Dedifferentiated amniotic fluid mesenchymal stem cell (primary cell): ENCODE measurements at regions not wholly inside any gene's neighbourhood (a gene's known extent, or its start where the extent isn't known, plus 50 kb on each side); places are given as distances from the start of the nearest gene placed in this dataset.
A peak's percentile ranks its signal among the peaks of the same experiment; 100 is the strongest.
"Not testable (repeated sequence)": the region's sequence is repeated elsewhere in the genome, so short reads cannot be mapped to it uniquely, and the experiment has no call there.

Experiments
- DNase-seq: peaks from one replicate; pipeline ENCODE4 v3.0.0-alpha.2; 2016; ENCODE audit errors: extremely low spot score

DNA sequence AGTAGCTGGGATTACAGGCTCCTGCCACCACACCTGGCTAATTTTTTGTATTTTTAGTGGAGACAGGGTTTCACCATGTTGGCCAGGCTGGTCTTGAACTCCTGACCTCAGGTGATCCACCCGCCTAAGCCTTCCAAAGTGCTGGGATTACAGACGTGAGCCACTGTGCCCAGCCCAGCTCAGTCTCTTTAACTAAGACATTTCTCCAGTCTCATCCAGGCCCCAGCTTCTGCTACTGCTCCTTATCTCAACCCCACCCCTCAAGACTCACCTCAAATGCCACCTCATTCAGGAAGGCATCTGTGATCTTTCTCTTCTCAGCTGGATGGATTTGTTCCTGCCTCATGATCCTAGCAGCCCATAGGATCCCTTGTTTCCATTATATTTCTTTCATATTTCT lies 85.9 kb upstream of the GRAMD1B start:
- not testable (repeated sequence) for DNase-seq

DNA sequence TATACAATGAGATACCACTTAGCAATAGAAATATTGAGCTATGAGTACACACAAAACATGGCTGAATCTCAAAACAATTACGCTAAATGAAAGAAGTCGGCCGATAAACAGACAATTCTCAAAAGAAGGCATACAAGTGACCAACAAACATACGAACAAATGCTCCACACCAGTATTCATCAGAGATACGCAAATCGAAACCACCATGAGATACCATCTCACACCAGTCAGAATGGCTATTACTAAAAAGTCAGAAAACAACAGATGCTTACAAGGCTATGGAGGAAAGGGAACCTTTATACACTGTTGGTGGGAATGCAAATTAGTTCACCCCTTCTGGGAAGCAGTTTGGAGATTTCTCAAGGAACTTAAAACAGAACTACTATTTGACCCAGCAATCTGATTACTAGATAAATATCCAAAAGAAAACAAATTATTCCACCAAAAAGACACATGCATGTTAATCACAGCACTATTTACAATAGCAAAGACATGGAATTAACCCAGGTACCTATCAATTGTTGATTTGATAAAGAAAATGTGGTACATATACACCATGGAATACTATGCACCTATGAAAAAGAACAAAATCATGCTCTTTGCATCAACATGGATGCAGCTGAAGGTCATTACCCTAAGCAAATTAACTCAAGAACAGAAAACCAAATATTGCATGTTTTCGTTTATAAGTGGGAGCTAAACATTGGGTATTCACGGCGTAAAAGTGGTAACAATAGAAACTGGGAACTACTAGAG lies 90.9 kb upstream of the GRAMD1B start:
- no peak for DNase-seq

DNA sequence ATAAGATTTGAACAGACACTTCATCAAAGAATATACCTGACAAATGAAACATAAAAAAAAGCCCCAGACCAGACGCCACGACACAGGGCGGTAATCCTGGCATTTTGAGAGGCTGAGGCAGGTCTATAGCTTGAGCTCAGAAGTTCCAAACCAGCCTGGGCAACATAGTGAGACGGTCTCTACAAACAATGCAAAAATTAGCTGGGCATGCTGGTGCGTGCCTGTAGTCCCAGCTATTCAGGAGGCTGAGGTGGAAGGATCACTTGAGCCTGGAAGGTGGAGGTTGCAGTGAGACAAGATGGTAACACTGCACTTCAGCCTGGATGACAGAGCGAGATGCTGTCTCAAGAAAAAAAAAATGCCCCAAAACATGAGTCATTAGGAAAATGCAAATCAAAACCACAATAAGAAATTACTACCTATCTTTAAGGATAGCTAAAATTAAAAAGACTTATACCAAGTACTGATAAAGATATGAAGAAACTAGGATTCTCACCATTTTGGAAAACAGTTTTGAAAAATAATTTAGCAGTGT lies 91.7 kb upstream of the GRAMD1B start:
- no peak for DNase-seq

DNA sequence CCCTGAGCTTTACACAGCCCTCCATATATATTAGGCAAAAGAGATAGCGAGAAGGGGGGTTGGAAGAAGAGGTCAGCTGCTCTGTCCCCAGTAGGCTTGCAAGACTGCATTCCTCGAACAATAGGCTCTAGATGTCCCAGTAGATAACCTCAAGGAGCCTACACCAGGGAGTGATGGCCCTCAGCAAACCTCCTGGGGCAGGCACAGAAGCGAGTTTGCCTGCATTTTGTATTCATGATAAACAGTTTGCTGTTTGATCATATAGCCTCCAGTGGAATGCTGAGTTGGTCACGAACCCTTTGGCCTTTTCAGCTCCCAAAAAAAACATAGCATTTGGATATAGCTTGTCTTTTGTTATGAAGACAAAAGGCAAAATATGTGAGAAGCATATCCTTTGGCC lies 95.1 kb upstream of the GRAMD1B start:
- DNase-seq, result no peak

DNA sequence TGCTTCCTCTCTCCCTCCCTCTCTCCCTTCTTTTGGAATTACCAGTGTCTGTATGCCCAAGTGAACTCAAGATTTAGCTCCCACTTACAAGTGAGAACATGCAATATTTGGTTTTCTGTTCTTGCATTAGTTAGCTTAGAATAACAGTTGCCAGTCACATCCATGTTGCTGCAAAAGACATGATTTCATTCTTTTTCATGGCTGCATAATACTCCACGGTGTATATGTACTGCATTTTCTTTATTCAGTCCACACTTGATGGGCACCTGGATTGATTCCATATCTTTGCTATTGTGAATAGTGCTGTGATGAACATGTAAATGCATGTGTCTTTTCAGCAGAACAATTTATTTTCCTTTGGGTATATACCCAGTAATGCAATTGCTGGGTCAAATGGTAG lies 97.5 kb upstream of the GRAMD1B start:
- DNase-seq, result not testable (repeated sequence)

DNA sequence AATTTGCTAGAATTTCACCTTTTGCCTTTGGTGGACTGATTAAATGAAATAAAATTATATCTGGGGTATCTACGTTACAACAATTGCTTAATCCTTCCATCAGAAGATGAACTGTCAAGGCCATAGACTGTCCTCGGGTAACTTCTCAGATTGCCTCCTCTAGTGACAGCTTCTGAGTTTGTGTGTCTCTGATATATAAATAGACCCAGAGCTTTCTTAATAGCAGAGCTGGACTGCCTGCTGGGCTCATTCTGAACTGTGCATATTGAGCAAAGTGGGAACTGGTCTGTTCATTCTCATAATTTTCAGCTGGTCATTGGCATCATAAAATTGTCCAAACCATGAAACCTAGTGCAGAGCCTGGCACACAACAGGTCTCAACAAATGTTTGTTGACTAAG lies 99.1 kb upstream of the GRAMD1B start:
- DNase-seq, result no peak

DNA sequence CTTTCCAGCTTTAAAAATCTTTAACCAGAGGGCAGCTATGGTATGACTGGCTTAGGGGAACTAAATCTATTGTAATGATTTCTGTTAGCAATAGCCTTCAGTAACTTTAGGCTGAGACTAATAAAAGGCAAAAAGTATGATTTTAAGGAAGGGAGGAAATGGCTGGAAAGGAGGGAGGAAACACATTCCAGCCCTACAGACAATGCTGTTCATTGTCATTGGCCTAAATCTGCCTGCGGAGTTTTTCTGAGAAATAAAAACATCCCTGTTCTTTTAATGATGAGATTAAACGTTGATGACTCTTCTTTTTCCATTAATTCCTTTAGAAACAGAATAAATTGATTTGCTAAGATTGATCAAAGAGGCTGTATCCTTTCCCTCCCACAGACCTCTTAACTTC lies 99.6 kb upstream of the GRAMD1B start:
- no peak for DNase-seq

DNA sequence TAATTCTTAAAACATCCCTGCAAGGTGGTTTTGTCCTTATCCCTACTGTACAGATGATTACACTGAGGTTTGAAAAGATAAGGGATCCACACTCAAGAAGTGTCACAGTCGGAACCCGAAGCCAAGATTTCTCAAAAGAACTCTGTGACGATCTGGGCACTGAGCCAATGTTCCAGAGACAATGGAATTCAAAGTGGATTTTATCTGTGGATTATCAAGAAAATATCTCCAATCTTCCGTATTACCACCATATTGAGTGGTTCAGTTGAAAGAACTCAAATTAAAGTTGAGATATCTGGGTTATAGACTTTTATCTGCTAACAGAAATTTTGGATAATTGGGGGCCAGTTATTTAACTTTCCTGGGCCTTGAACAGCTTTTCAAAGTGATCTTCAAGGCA lies 100.0 kb upstream of the GRAMD1B start:
- DNase-seq, result no peak

DNA sequence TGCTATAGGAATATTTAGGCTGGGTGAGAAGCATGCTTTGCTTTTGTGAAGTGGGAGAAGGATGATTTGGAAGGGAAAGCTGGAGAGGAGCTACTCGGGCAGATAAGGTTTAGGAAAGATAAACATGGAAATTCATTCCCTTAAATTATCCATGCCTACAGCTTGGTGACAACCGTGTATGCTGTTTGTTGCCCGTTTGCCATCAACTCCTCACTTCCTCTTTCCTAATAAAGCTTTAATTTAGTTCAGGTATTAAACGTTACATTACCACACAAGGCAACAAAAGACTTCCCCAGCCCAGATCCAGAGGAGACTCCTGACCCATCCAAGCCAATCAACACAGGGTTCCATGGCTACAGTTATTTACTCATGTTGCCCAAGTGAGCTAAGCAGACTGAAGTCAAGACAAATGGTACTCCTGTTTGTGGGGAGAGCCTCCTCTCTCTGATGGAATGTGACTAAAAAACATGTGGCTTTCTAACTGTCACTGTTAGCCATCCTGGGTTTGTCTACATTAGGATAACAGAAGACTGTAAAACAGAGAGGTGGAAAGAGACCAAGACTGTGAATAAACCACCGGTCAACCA lies 101.7 kb upstream of the GRAMD1B start:
- no peak for DNase-seq

DNA sequence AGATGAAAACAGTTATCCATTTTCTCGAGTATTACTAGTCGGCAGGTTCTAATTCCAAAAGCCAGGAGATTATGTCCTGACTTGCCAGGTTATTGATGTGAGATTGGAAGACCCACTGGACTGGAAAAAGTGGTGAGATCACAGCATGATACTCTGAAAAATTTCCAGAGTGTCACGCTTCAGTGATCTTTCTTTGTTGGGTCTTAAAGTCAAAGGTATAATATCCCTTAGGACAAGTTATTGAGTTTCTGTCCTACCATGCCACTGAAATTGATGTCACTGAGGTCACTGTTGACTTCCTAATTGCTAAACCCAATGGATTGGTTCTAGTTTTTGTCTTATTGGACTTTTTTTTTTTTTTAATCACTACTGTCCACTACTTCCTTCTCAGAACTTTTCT lies 104.5 kb upstream of the GRAMD1B start:
- no peak for DNase-seq

DNA sequence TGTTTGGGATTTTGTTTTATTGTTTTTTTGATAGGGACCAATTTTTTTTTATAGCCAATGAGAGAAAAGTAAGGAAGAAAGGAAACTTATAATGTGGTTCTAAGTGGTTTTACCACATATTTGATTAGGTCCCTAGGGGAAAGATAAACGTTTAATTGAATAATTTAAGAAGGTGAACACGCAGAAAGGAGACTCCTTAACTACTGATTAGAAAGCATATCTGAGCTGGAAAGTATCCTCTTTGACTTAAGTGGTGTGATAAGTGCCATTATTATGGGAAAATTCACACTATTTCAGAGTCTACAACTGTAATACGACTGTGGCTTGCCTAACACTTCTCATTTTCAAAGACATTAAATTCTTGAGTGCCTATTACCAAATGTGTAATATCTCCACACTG lies 106.5 kb upstream of the GRAMD1B start:
- DNase-seq, result no peak

DNA sequence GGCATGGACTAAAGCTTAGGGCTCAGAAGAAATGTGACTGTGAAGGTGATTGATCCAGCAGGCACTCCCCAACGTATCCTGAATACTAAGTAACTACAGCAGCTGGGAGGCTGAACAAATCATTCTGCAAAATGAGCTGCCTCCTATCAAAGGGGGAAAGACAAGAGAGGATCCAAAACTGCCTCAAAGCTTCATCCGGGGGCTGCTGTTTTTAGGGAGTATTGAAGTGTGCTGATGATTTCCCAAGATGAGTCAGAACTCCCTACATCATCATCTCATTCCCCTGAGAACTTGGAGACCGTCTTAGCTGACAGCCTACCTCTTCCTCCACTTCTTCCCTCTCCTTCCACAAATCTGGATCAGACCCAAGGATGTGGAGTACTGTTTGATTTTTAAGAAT lies 108.4 kb upstream of the GRAMD1B start:
- no peak for DNase-seq

DNA sequence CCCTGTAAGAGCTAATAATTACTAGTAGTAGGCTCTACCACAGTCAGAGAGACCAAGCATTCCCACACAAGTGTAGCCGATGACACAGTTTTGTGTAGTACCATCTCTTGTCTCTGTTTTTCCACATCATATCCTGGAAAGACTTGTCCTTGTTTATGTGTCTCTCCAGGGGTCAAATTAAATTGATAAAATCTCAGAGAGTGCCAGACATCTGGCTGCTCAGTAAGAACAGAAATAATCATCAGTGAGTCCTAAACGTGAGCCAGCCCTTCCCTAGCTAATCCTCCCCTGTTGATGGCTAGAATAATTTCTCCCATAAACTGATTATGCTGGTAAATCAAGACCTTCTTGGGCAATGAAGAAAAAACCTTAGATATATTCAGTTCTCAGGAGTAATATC lies 111.4 kb upstream of the GRAMD1B start:
- no peak for DNase-seq

DNA sequence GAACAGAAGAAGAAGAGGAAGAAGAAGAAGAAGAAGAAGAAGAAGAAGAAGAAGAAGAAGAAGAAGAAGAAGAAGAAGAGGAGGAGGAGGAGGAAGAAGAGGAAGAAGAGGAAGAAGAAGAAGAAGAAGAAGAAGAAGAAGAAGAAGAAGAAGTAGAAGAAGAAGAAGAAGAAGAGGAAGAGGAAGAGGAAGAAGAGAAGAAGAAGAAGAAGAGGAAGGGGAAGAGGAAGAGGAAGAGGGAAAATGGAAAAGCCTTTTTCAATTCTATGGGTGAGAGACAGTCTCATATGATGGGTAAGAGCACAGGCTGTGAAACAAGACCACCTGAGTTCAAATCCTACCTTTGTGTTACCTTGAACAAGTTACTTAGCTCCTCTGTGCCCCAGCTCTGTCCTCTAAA lies 111.9 kb upstream of the GRAMD1B start:
- DNase-seq, result not testable (repeated sequence)

DNA sequence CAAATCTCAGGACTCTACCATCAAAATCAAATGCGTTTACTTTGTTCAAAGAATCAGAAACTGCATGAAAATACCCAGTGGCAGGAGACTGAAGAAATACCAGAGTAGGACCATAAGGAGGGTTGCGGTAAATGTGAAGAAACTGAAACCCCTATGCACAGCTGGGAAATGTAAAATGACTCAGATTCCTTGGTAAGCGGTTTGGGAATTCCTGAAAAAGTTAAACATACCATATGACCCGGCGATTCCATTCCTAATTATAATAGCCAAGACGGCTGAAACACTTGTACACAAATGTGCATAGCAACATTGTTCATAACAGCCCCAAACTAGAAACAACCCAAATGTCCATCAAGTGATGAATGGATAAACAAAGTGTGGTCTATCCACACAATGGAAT lies 114.1 kb upstream of the GRAMD1B start:
- no peak for DNase-seq

DNA sequence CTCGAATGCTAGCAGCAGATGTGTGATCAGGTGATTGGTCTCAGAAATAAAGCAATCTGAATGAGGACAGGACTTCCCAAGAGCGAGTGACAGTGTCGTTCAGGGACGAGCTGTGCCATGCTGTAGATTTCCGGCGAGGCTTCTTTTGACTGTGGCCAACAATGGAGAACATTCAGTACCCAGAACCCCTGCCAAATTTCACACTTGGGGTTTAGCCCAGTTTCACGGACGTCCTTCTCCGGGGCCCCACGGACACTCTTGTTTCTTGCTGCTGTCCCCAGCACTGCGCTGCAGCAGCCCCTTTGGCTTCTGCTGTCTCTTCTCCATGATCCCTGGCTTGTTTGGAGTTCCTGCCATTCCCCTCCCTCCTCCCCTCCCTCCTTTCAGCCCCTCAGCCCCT lies 115.1 kb upstream of the GRAMD1B start:
- no peak for DNase-seq

DNA sequence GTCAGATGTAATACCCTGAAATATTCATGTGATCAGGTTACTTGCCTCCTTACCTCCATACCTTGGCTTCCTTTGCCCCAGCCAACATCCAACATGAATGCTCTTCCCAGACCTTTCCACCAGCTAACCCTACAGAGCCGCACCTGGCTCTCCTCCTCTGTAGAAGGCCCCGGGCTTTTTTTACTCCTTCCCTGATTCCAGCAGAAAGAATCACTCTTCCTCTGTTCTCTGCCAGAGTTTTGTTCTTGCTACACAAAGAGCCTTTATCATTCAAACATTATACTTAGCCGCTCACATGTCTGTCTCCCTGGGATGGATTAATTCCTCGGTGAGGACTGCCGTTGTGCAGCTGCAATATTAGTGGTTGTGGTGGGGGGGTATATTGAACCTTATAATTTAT lies 116.8 kb upstream of the GRAMD1B start:
- DNase-seq, result no peak

DNA sequence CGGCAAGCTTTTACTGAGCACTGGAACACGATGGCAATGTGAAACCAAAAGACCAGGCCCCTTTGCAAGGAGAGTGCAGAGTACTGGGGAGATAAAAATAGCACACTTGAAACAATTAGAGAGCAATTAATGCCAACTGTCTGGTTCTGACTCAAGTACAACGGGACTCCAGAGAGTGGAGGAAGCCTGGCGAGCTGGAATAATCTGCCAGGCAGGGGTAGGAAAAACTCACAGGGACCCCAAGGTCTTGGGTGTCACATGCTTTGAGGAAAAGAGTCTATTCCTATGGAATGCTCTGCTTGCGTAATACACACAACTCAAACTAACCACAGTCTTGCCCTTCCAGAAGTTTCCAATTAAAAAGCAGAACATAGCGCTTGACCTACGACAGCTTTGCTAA lies 113.0 kb upstream of the CLMP start:
- DNase-seq, result peak; percentile 70

DNA sequence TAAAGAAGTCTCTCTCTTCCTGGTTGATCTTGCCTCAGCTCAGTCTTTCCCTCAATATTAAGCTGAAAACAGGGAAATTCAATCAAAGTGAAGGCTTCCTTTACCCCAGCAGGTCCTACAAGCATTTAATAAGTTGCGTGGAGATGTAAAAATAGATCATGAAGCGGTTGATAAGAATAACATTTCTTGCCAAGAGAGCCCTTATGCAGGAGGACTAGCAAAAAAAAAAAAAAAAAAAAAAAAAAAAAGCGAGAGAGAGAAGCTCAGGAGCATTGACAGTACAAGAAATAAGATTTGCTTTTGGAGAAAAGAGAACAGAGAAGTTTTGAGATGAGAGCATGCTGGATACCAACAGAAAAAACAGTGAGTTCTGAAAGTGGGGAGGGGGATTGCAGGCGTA lies 112.2 kb upstream of the CLMP start:
- no peak for DNase-seq

DNA sequence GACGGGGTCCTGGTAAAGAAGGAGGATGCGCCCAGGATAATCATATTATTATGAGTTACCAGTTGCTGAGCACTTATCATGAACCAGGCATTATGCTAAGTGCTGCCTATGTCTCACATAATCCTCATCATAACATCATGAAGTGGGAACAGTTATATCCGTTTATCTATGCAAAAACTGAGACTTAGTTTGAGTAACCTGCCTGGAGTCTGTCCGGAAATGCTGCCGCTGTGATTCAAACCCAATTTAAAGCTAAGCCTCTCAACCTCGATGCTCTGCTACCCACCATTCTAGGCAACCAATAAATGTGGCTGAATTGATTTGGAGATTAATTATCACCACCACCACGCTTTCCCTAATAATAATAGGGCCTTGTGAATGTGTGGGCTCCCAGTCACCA lies 111.5 kb upstream of the CLMP start:
- DNase-seq, result no peak

DNA sequence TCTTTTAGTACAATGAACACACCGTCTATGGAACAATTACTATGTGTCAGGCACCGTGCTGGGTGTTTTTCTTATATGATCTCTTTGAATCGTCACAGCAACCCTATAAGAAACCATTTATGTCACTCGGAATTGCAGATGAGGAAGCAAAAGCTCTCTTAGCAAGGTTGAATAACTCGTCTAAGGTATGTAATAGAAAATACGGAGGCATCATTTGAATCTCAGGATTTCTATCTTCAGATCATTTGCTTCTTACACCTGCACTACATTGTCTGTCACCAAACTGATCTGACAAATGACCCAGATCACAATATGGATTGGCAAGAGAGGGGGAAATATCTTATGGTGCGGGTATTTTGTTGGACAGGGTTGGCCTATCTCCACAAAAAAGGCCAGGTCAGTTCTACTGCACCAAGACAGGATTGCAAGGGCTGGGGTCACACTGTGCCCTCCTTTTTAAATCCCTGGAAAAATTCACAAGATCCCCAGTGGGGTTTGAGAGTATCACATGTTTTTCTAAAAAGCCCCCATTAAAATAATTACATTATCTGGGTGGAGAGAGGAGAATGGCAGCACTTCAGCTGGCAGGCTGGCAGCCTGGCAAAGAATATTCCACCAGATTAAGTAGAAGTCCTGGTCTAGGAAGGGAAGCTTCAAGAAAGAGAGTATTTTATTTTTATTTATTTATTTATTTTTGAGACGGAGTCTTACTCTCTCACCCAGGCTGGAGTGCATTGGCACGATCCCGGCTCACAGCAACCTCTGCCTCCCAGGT lies 110.7 kb upstream of the CLMP start:
- DNase-seq, result no peak

DNA sequence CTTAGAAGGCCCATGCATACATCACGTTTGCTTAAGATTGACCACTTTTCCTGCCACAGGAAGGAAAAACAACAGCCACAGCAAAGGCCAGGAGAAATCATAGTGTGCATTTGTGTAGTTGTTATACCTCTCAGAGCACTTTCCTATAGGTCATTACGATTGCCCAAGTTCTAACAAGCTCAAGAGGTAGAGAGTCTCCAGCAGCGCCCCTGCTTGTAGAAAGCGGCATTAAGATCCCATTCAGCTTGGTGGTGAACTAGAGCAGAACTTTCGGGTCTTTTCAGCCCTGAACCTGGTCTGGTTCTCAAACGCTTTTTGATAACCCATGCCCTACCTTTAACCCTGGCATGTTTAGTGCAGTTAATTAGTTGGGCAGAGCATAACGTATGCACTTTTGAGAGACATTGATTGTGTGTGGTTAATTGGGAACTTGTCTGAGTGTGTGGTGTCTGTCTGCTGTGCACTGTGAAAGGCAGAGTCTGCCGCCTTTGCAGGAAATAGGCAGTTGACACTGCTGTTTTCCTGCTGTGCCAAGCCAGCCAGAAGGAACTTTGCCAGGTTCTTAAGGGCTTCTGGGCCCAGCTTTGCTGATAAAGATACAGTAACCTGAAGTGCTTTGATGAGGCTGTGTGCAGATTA lies 109.9 kb upstream of the CLMP start:
- no peak for DNase-seq
